ENCODE measurements at regions not wholly inside any gene's neighbourhood (a gene's known extent, or its start where the extent isn't known, plus 50 kb on each side); places are given as distances from the start of the nearest gene placed in this dataset.
A peak's percentile ranks its signal among the peaks of the same experiment; 100 is the strongest.

GRCh38 chr4:163077680-163078079 is 89.0 kb downstream of the NAF1 start:
- no peaks in the 10 kb centered on the region for H3K36me3 Mint-ChIP-seq
- no peak overlapping the region for H3K27ac Mint-ChIP-seq
- peaks cover 2% of the 10 kb centered on the region for H3K27me3 Mint-ChIP-seq
- H3K4me1 Mint-ChIP-seq, result no peaks in the 10 kb centered on the region
- H3K9me3 Mint-ChIP-seq, result no peaks in the 10 kb centered on the region
- ATAC-seq (ENCODE audit: low read depth) (no peak), DNase-seq (ENCODE audit: low spot score in 2 of 2) (no peak)
- no peak overlapping the region for H3K4me3 Mint-ChIP-seq

GRCh38 chr4:163072222-163072621 is 94.5 kb downstream of the NAF1 start:
- Mint-ChIP-seq H3K36me3 (no peaks in the 10 kb centered on the region), H3K27ac (no peak overlapping the region), H3K4me1 (no peaks in the 10 kb centered on the region), H3K27me3 (peaks cover 2% of the 10 kb centered on the region), H3K4me3 (no peak overlapping the region), H3K9me3 (no peaks in the 10 kb centered on the region)
- no peak for DNase-seq (ENCODE audit: low spot score in 2 of 2)
- ATAC-seq (ENCODE audit: low read depth), result no peak

GRCh38 chr4:163071308-163071707 is 95.4 kb downstream of the NAF1 start:
- DNase-seq (ENCODE audit: low spot score in 2 of 2), result no peak
- no peaks in the 10 kb centered on the region for H3K9me3 Mint-ChIP-seq
- H3K27me3 Mint-ChIP-seq, result no peaks in the 10 kb centered on the region
- ATAC-seq (ENCODE audit: low read depth), result no peak
- H3K27ac Mint-ChIP-seq, result no peak overlapping the region
- no peaks in the 10 kb centered on the region for H3K36me3 Mint-ChIP-seq
- H3K4me3 Mint-ChIP-seq, result no peak overlapping the region
- no peaks in the 10 kb centered on the region for H3K4me1 Mint-ChIP-seq

- ATAC-seq (ENCODE audit: low read depth) (no peak), DNase-seq (ENCODE audit: low spot score in 2 of 2) (no peak)
- Mint-ChIP-seq H3K4me3 (no peak overlapping the region), H3K27ac (no peak overlapping the region), H3K27me3 (peaks cover 3% of the 10 kb centered on the region), H3K9me3 (no peaks in the 10 kb centered on the region), H3K4me1 (no peaks in the 10 kb centered on the region), H3K36me3 (no peaks in the 10 kb centered on the region)
Measured at GRCh38 chr4:163070023-163070422, 96.7 kb downstream of the NAF1 start.

GRCh38 chr4:163063891-163064290 is 102.8 kb downstream of the NAF1 start:
- ATAC-seq (ENCODE audit: low read depth) (no peak), DNase-seq (ENCODE audit: low spot score in 2 of 2) (no peak)
- no peaks in the 10 kb centered on the region for H3K36me3 Mint-ChIP-seq
- H3K27ac Mint-ChIP-seq, result no peak overlapping the region
- H3K4me3 Mint-ChIP-seq, result no peak overlapping the region
- no peaks in the 10 kb centered on the region for H3K9me3 Mint-ChIP-seq
- no peaks in the 10 kb centered on the region for H3K4me1 Mint-ChIP-seq
- peaks cover 3% of the 10 kb centered on the region for H3K27me3 Mint-ChIP-seq

- H3K36me3 Mint-ChIP-seq, result no peaks in the 10 kb centered on the region
- H3K9me3 Mint-ChIP-seq, result no peaks in the 10 kb centered on the region
- peaks cover 2% of the 10 kb centered on the region for H3K27me3 Mint-ChIP-seq
- no peak overlapping the region for H3K27ac Mint-ChIP-seq
- H3K4me3 Mint-ChIP-seq, result no peak overlapping the region
- DNase-seq (ENCODE audit: low spot score in 2 of 2) (peak in 1 of 2 donors; percentile 7), ATAC-seq (ENCODE audit: low read depth) (peak; percentile 60)
- no peaks in the 10 kb centered on the region for H3K4me1 Mint-ChIP-seq
Measured at GRCh38 chr4:163048447-163048846, 118.2 kb downstream of the NAF1 start.

GRCh38 chr4:163042306-163042705 is 124.4 kb downstream of the NAF1 start:
- peaks cover 4% of the 10 kb centered on the region for H3K27me3 Mint-ChIP-seq
- H3K4me3 Mint-ChIP-seq, result no peak overlapping the region
- DNase-seq (ENCODE audit: low spot score in 2 of 2), result no peak
- peaks cover 6% of the 10 kb centered on the region for H3K9me3 Mint-ChIP-seq
- peaks cover 2% of the 10 kb centered on the region for H3K36me3 Mint-ChIP-seq
- no peak for ATAC-seq (ENCODE audit: low read depth)
- H3K27ac Mint-ChIP-seq, result no peak overlapping the region
- H3K4me1 Mint-ChIP-seq, result no peaks in the 10 kb centered on the region

GRCh38 chr4:163017135-163017534 is 149.6 kb downstream of the NAF1 start:
- Mint-ChIP-seq H3K27ac (no peak overlapping the region), H3K36me3 (no peaks in the 10 kb centered on the region), H3K27me3 (no peaks in the 10 kb centered on the region), H3K4me3 (no peak overlapping the region), H3K9me3 (peaks cover under 1% of the 10 kb centered on the region), H3K4me1 (no peaks in the 10 kb centered on the region)
- DNase-seq (ENCODE audit: low spot score in 2 of 2) (no peak), ATAC-seq (ENCODE audit: low read depth) (no peak)

GRCh38 chr4:163012816-163013215 is 153.9 kb downstream of the NAF1 start:
- Mint-ChIP-seq H3K36me3 (no peaks in the 10 kb centered on the region), H3K27me3 (no peaks in the 10 kb centered on the region), H3K4me3 (no peak overlapping the region), H3K27ac (no peak overlapping the region), H3K4me1 (no peaks in the 10 kb centered on the region), H3K9me3 (peaks cover 5% of the 10 kb centered on the region)
- ATAC-seq (ENCODE audit: low read depth) (no peak), DNase-seq (ENCODE audit: low spot score in 2 of 2) (no peak)

- H3K36me3 Mint-ChIP-seq, result peaks cover 1% of the 10 kb centered on the region
- peaks cover 5% of the 10 kb centered on the region for H3K27me3 Mint-ChIP-seq
- no peak overlapping the region for H3K4me3 Mint-ChIP-seq
- no peak overlapping the region for H3K27ac Mint-ChIP-seq
- no peak for DNase-seq (ENCODE audit: low spot score in 2 of 2)
- peaks cover 6% of the 10 kb centered on the region for H3K9me3 Mint-ChIP-seq
- H3K4me1 Mint-ChIP-seq, result no peaks in the 10 kb centered on the region
- no peak for ATAC-seq (ENCODE audit: low read depth)
Measured at GRCh38 chr4:163003979-163004378, 162.7 kb downstream of the NAF1 start.

GRCh38 chr4:162988530-162988929 is 178.2 kb downstream of the NAF1 start:
- H3K4me3 Mint-ChIP-seq, result no peak overlapping the region
- peaks cover 9% of the 10 kb centered on the region for H3K27me3 Mint-ChIP-seq
- DNase-seq (ENCODE audit: low spot score in 2 of 2) (no peak), ATAC-seq (ENCODE audit: low read depth) (no peak)
- peaks cover under 1% of the 10 kb centered on the region for H3K9me3 Mint-ChIP-seq
- H3K4me1 Mint-ChIP-seq, result no peaks in the 10 kb centered on the region
- H3K36me3 Mint-ChIP-seq, result no peaks in the 10 kb centered on the region
- no peak overlapping the region for H3K27ac Mint-ChIP-seq

GRCh38 chr4:162985131-162985530 is 181.6 kb downstream of the NAF1 start:
- Mint-ChIP-seq H3K4me3 (no peak overlapping the region), H3K27me3 (peaks cover 12% of the 10 kb centered on the region), H3K9me3 (peaks cover 4% of the 10 kb centered on the region), H3K36me3 (no peaks in the 10 kb centered on the region), H3K27ac (no peak overlapping the region), H3K4me1 (no peaks in the 10 kb centered on the region)
- DNase-seq (ENCODE audit: low spot score in 2 of 2), result no peak
- ATAC-seq (ENCODE audit: low read depth), result no peak

GRCh38 chr4:162984621-162985020 is 182.1 kb downstream of the NAF1 start:
- Mint-ChIP-seq H3K4me1 (no peaks in the 10 kb centered on the region), H3K36me3 (no peaks in the 10 kb centered on the region), H3K4me3 (no peak overlapping the region), H3K9me3 (peaks cover 4% of the 10 kb centered on the region), H3K27me3 (peaks cover 12% of the 10 kb centered on the region), H3K27ac (no peak overlapping the region)
- DNase-seq (ENCODE audit: low spot score in 2 of 2) (no peak), ATAC-seq (ENCODE audit: low read depth) (no peak)

GRCh38 chr4:162981823-162982222 is 184.9 kb downstream of the NAF1 start:
- Mint-ChIP-seq H3K9me3 (peaks cover 4% of the 10 kb centered on the region), H3K27ac (no peak overlapping the region), H3K27me3 (peaks cover 7% of the 10 kb centered on the region), H3K4me3 (no peak overlapping the region), H3K4me1 (no peaks in the 10 kb centered on the region), H3K36me3 (no peaks in the 10 kb centered on the region)
- no peak for ATAC-seq (ENCODE audit: low read depth)
- DNase-seq (ENCODE audit: low spot score in 2 of 2), result no peak

- Mint-ChIP-seq H3K9me3 (peaks cover 3% of the 10 kb centered on the region), H3K27me3 (peaks cover 5% of the 10 kb centered on the region), H3K36me3 (no peaks in the 10 kb centered on the region), H3K4me1 (no peaks in the 10 kb centered on the region), H3K27ac (no peak overlapping the region), H3K4me3 (no peak overlapping the region)
- DNase-seq (ENCODE audit: low spot score in 2 of 2) (no peak), ATAC-seq (ENCODE audit: low read depth) (no peak)
Measured at GRCh38 chr4:162978398-162978797, 188.3 kb downstream of the NAF1 start.
